Liver (tissue), 8 donors: ENCODE measurements at regions not wholly inside any gene's neighbourhood (a gene's known extent, or its start where the extent isn't known, plus 50 kb on each side); places are given as distances from the start of the nearest gene placed in this dataset.

ENCODE experiments used
- DNase-seq: peaks from one replicate; pipeline ENCODE4 v3.0.0-alpha.2; 2017; ENCODE audit warnings: low spot score
- H3K27ac ChIP-seq, 2 donors: one replicate each; pipeline ENCODE4 v1.7.0; 2013; ENCODE audit warnings: inconsistent platforms in 2 of 2, low read length in 2 of 2, control low read depth in 1 of 2, low read depth in 1 of 2, mild to moderate bottlenecking in 1 of 2
- H3K27me3 ChIP-seq, 4 donors: one replicate each; pipeline versions ENCODE4 v1.6.1 to v1.7.0; 2013; ENCODE audit warnings: low read length in 3 of 4, inconsistent platforms in 1 of 4, mild to moderate bottlenecking in 1 of 4, moderate library complexity in 1 of 4; ENCODE audit not compliant: control insufficient read depth in 4 of 4, insufficient read depth in 4 of 4
- H3K36me3 ChIP-seq, 4 donors: one replicate each; pipeline versions ENCODE4 v1.6.1 to v1.7.0; 2013; ENCODE audit warnings: low read length in 3 of 4, mild to moderate bottlenecking in 3 of 4, low read depth in 1 of 4, moderate library complexity in 1 of 4; ENCODE audit not compliant: control insufficient read depth in 4 of 4, insufficient read depth in 3 of 4
- H3K4me1 ChIP-seq, 4 donors: one replicate each; pipeline versions ENCODE4 v1.6.1 to v1.7.0; 2013; ENCODE audit warnings: low read length in 3 of 4, mild to moderate bottlenecking in 3 of 4, moderate library complexity in 1 of 4; ENCODE audit not compliant: control insufficient read depth in 4 of 4, insufficient read depth in 4 of 4
- H3K4me3 ChIP-seq, 3 donors: one replicate each; pipeline versions ENCODE4 v1.6.1 to v1.7.0; 2013; ENCODE audit warnings: low read length in 3 of 3, control low read depth in 1 of 3, low read depth in 1 of 3, mild to moderate bottlenecking in 1 of 3
- H3K9ac ChIP-seq, 2 donors: one replicate each; pipeline ENCODE4 v1.7.0; 2013; ENCODE audit warnings: low read length in 2 of 2, mild to moderate bottlenecking in 2 of 2, moderate library complexity in 2 of 2, control low read depth in 1 of 2, low read depth in 1 of 2
- H3K9me3 ChIP-seq, 4 donors: one replicate each; pipeline versions ENCODE4 v1.6.1 to v1.7.0; 2013; ENCODE audit warnings: low read length in 3 of 4; ENCODE audit not compliant: control insufficient read depth in 4 of 4
- ATF3 ChIP-seq: IDR thresholded peaks from 2 replicates; pipeline ENCODE4 v1.6.1; 2016; ENCODE audit warnings: antibody characterized with exemption
- CTCF ChIP-seq: fragments of 150-350 bp; IDR thresholded peaks from 2 replicates; pipeline ENCODE4 v1.5.1; 2017; ENCODE audit warnings: improper control_type of control experiment, low read depth, low read length; ENCODE audit not compliant: missing input control
- EGR1 ChIP-seq, 2 donors: IDR thresholded peaks; 2 replicates each; pipeline ENCODE4 v1.6.1; 2016 to 2018; ENCODE audit warnings: antibody characterized with exemption in 2 of 2, low read depth in 2 of 2
- FOXA1 ChIP-seq: IDR thresholded peaks from 2 replicates; pipeline ENCODE4 v1.6.1; 2016; ENCODE audit warnings: antibody characterized with exemption
- FOXA2 ChIP-seq: IDR thresholded peaks from 2 replicates; pipeline ENCODE4 v1.6.1; 2016; ENCODE audit warnings: antibody characterized with exemption
- GABPA ChIP-seq, 2 donors: IDR thresholded peaks in 1 of 2; conservative IDR thresholded peaks in 1 of 2; 2 replicates each; pipeline ENCODE4 v1.6.1; 2016; ENCODE audit warnings: antibody characterized with exemption in 2 of 2, mild to moderate bottlenecking in 1 of 2, moderate library complexity in 1 of 2
- HNF4A ChIP-seq, 2 donors: conservative IDR thresholded peaks; 2 replicates each; pipeline ENCODE4 v1.6.1; 2016; ENCODE audit warnings: antibody characterized with exemption in 2 of 2, mild to moderate bottlenecking in 2 of 2
- HNF4G ChIP-seq: IDR thresholded peaks from 2 replicates; pipeline ENCODE4 v1.6.1; 2016; ENCODE audit warnings: antibody characterized with exemption
- JUND ChIP-seq, 2 donors: IDR thresholded peaks; 2 replicates each; pipeline ENCODE4 v1.6.1; 2016; ENCODE audit warnings: antibody characterized with exemption in 2 of 2
- NR2F2 ChIP-seq: IDR thresholded peaks from 2 replicates; pipeline ENCODE4 v1.6.1; 2016; ENCODE audit warnings: antibody characterized with exemption
- RAD21 ChIP-seq, 2 donors: IDR thresholded peaks; 2 replicates each; pipeline ENCODE4 v1.6.1; 2016; ENCODE audit warnings: antibody characterized with exemption in 2 of 2, mild to moderate bottlenecking in 2 of 2
- REST ChIP-seq: IDR thresholded peaks from 2 replicates; pipeline ENCODE4 v1.6.1; 2016; ENCODE audit warnings: antibody characterized with exemption, mild to moderate bottlenecking
- RXRA ChIP-seq, 2 donors: IDR thresholded peaks; 2 replicates each; pipeline ENCODE4 v1.6.1; 2017 to 2018; ENCODE audit warnings: antibody characterized with exemption in 2 of 2, mild to moderate bottlenecking in 1 of 2
- SP1 ChIP-seq: IDR thresholded peaks from 2 replicates; pipeline ENCODE4 v1.6.1; 2018; ENCODE audit warnings: antibody characterized with exemption, mild to moderate bottlenecking
- TAF1 ChIP-seq: conservative IDR thresholded peaks from 2 replicates; pipeline ENCODE4 v1.6.1; 2016; ENCODE audit warnings: antibody characterized with exemption, mild to moderate bottlenecking
- YY1 ChIP-seq: IDR thresholded peaks from 2 replicates; pipeline ENCODE4 v1.6.1; 2016; ENCODE audit warnings: antibody characterized with exemption, mild to moderate bottlenecking
- WGBS: extraction: QIAGEN DNeasy Blood & Tissue Kit; methylation state at CpG from one replicate; pipeline ENCODE4 v1.1.7; 2013; 5-methylcytosine and 5-hydroxymethylcytosine counted together
- TF ChIP-seq, protein P1 (sequence below): IDR thresholded peaks from 2 replicates; pipeline ENCODE4 v1.6.1; 2016; ENCODE audit warnings: antibody characterized with exemption
- TF ChIP-seq, protein P2 (sequence below): IDR thresholded peaks from 2 replicates; pipeline ENCODE4 v1.6.1; 2016; ENCODE audit warnings: antibody characterized with exemption
- donor health status: healthy.
- donor health status: healthy.
- donor health status: healthy.
- donor health status: healthy.
- donor health status: healthy.

- 70% methylated on average over 2 of the region's 2 CpGs for WGBS
- H3K9ac ChIP-seq = no peak overlapping the region
Measured at GRCh38 chr5:13278148-13278547, 666.3 kb downstream of the DNAH5 start.

DNA sequence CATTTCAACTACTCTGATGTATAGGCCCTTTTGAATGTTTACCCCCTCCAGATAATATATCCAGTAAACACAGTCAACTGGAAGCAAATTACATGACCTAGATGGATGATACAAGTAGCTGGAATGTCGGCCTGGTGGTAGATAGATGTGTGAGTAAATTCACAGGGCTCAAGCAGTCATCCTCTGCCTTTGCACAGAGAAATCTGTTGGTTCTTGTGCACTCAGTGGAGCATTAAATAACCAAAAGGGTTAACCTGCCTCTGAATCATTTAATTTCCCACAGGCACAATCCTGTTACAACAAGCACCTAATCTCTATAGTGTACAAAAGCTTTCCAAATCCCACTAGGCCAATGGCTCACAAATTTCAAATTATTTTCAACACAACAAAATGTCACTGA is 668.3 kb downstream of the DNAH5 start:
- 57% methylated on average over 1 of the region's 1 CpG for WGBS
- no peak overlapping the region for H3K4me3 ChIP-seq
- H3K27me3 ChIP-seq = no peaks in the 10 kb centered on the region
- no peak overlapping the region for H3K27ac ChIP-seq
- no peaks in the 10 kb centered on the region for H3K9me3 ChIP-seq
- no peaks in the 10 kb centered on the region for H3K36me3 ChIP-seq
- H3K4me1 ChIP-seq = no peaks in the 10 kb centered on the region
- DNase-seq = no peak
- no peak overlapping the region for H3K9ac ChIP-seq
- TF ChIP-seq TAF1 (no peak), HNF4G (no peak), SP1 (no peak)

More at GRCh38 chr5:13278148-13278547, 666.3 kb downstream of the DNAH5 start:
- Histone ChIP-seq H3K4me3 (no peak overlapping the region), H3K27me3 (no peaks in the 10 kb centered on the region), H3K4me1 (no peaks in the 10 kb centered on the region), H3K9me3 (no peaks in the 10 kb centered on the region), H3K36me3 (no peaks in the 10 kb centered on the region), H3K27ac (no peak overlapping the region)
- DNase-seq = no peak
- TF ChIP-seq FOXA1 (no peak), GABPA (IDR thresholded peaks at IDR 0.05 in 1 of 2, conservative IDR thresholded peaks at IDR 0.05 in 1 of 2) (no peak)

GRCh38 chr5:13263701-13264100 is 680.8 kb downstream of the DNAH5 start:
- no peak overlapping the region for H3K4me3 ChIP-seq
- H3K9me3 ChIP-seq = no peaks in the 10 kb centered on the region
- no peak for DNase-seq
- H3K4me1 ChIP-seq = no peaks in the 10 kb centered on the region
- TF ChIP-seq ATF3 = no peak
- TF ChIP-seq, protein P1, sequence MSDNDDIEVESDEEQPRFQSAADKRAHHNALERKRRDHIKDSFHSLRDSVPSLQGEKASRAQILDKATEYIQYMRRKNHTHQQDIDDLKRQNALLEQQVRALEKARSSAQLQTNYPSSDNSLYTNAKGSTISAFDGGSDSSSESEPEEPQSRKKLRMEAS = no peak
- no peak for TF ChIP-seq RXRA (IDR thresholded peaks at IDR 0.05)
- no peak for TF ChIP-seq YY1
- TF ChIP-seq TAF1 = no peak
- no peak for TF ChIP-seq FOXA2
- no peak for TF ChIP-seq EGR1 (IDR thresholded peaks at IDR 0.05; ENCODE audit: low read depth in 2 of 2)
- TF ChIP-seq JUND (IDR thresholded peaks at IDR 0.05) = no peak
- no peak for TF ChIP-seq RAD21 (IDR thresholded peaks at IDR 0.05)
- no peak for TF ChIP-seq GABPA (IDR thresholded peaks at IDR 0.05 in 1 of 2, conservative IDR thresholded peaks at IDR 0.05 in 1 of 2)
- TF ChIP-seq, protein P2, sequence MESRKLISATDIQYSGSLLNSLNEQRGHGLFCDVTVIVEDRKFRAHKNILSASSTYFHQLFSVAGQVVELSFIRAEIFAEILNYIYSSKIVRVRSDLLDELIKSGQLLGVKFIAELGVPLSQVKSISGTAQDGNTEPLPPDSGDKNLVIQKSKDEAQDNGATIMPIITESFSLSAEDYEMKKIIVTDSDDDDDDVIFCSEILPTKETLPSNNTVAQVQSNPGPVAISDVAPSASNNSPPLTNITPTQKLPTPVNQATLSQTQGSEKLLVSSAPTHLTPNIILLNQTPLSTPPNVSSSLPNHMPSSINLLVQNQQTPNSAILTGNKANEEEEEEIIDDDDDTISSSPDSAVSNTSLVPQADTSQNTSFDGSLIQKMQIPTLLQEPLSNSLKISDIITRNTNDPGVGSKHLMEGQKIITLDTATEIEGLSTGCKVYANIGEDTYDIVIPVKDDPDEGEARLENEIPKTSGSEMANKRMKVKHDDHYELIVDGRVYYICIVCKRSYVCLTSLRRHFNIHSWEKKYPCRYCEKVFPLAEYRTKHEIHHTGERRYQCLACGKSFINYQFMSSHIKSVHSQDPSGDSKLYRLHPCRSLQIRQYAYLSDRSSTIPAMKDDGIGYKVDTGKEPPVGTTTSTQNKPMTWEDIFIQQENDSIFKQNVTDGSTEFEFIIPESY = no peak
- TF ChIP-seq REST = no peak
- TF ChIP-seq FOXA1 = no peak
- no peak for TF ChIP-seq NR2F2
- no peak for TF ChIP-seq HNF4A (conservative IDR thresholded peaks at IDR 0.05)
- no peak for TF ChIP-seq HNF4G
- TF ChIP-seq CTCF = no peak
- TF ChIP-seq SP1 = no peak
- H3K36me3 ChIP-seq = no peaks in the 10 kb centered on the region
- 92% methylated on average over 1 of the region's 1 CpG for WGBS
- H3K27me3 ChIP-seq = no peaks in the 10 kb centered on the region
- H3K9ac ChIP-seq = no peak overlapping the region
- H3K27ac ChIP-seq = no peak overlapping the region
